ENCODE measurements at regions not wholly inside any gene's neighbourhood (a gene's known extent, or its start where the extent isn't known, plus 50 kb on each side); places are given as distances from the start of the nearest gene placed in this dataset.

DNA sequence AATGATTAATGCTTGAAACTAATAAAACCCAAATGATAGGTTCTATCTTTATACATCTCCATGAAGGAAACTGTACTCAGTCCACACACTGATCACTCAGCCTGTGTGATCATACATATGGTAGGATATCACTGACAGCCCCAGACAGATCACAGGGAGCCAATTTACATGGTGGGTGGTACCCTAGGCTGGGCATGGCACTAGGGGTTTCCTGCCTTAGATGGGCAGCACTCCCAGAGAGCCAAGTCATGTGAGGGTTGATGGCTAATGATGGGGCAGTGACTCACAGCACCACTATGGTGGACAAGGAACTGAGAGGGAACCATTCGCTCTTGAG, 89.6 kb upstream of the PTPRR start:
- DNase-seq (ENCODE audit: low read depth) = no peak

DNA sequence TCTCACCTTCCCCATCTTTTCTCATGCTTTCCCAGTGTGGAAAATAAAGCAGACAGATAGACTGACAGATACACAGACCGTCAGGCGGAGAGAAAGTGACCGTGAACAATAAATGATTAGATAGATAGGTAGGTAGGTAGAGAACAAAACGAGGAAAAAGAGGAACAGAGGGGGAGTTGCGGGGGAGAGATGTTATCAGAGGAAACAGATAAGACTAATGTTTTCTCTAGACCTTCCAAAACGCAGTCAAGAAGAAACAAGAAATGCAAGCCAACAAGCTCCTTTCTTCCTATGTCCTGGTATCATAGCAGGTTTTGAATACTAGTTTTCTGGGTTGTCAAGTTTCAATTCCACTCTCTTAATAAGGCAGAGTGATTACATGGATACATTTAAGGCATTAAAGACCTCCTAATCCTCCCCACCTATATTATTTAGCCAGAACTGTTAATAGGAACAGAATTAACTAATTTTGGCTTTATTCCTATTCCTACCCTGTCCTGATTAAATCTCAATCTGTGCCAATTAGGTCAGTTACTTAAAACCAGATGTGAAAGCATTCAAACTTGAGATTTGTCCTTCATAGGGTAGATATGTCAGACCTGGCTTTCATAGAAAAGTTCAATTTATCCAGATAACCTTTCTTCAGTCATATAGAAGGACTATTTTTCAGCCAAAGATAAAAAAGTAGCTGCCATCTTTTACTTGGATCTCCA, 89.0 kb upstream of the PTPRR start:
- DNase-seq (ENCODE audit: low read depth) = no peak

DNA sequence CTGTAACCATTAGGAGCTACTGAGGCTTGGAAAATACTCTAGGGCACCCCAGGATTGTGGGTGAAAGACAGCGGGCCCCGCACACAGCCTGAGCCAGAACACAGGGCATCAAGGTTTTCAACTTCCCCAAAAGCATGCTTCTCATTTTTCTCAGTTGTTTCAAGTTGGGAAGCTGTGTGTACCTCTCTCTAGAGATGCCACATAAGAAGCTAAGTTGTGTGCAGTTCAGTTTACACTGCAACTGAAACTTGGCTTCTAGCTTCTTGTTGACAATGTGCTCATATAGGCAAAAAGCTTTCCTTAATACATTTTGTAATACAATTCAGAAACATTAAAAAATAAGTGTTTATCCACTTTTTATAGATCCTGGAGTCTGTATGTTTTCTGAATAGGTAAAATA, 88.1 kb upstream of the PTPRR start:
- no peak for DNase-seq (ENCODE audit: low read depth)

DNA sequence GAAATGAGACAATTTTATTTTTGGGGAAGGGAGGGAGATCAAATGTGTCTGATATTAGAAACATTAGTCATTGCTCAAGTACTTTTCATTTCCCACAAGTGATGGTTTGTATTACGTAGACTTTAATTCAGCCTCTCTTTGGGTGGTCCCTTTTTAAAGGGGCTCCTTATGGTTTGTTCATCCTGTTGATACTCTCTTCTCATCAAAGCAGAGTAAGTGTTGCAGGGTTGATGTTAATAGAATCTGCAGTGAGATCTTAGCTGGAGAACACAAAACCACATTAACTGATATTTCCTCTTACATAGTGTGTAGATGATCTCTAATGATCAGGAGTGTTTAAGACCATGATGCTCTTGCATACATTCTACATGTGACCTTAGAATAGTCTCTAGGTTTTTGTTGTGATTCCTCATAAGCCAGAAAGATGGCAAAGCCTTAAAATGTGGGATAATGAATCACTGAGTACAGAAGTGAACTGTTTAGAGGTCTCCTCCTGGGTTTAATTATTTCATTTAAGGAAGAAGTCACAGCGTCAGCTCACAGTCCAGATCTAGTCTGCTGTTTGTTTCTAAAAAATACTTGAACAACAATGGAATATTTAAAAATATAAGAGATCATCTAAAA, 87.4 kb upstream of the PTPRR start:
- DNase-seq (ENCODE audit: low read depth) = no peak

DNA sequence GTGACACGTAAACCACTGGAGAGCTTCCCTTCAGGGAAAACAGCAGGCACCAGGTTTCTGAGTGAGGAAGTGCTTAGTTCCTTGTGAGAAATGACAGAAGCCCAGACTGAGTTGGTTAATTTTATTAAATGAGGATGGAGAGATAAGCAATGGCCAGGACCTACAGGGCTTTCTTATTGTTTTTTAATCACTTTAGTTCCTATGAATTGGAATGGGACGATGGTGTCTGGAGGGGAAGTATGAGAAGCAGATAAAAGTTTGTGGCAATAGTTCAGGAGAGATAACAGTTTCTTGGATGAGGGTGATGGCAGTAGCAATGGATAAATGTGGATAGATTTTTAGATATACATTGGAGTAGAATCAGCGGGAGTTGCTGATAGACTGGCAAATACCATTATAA, 86.5 kb upstream of the PTPRR start:
- DNase-seq (ENCODE audit: low read depth) = no peak

DNA sequence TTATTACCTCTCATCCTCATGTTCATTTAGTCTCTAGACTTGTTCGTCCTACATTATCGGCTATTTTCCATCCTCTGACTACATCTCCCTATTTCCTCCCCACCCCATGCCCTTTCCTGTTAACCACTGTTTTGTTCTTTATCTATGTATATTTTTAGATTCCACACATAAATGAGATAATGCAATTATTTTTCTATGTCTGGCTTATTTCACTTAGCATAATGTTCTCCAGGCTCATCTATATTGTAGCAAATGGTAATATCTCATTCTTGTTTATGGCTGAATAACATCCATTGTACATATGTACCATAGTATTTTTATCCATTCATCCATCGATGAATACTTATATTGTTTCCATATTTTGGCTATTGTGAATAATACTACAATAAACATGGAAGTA, 84.6 kb upstream of the PTPRR start:
- DNase-seq (ENCODE audit: low read depth) = no peak

DNA sequence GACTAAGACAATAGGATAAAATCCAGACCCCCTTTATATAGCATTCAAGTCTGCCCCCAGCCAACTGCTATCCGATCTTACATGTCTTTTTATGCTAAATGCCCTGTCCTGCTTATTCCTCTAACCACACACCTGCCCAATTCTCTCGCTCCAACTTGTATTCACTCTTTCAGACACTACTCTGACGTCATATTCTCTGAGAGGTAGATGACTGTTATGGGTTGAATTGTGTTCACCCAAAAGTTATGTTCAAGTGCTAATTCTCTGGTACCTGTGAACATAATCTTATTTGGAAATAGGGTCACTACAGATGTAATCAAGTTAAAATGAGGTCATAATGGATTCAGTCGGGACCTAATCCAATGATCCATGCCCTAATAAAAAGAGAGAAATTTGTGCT, 84.0 kb upstream of the PTPRR start:
- no peak for DNase-seq (ENCODE audit: low read depth)

DNA sequence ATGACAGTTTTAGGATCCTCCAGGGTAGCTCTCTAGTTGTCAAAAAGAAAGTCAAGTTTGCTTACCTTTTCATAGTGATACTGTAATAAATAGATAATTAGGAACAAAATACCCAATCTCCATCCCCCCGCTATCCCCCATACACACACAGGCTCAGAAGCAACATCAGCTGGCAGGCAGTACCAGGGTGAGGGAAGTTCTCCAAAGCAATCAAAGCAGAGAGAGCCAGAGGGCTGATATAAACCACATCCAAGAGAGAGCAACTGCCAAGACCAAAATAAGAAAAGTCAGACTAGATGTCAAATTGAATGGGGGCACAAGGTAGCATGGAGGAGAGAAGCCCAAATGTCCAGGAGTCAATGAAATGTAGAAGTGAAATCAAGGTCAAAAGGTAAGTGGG, 80.2 kb upstream of the PTPRR start:
- DNase-seq (ENCODE audit: low read depth) = no peak

DNA sequence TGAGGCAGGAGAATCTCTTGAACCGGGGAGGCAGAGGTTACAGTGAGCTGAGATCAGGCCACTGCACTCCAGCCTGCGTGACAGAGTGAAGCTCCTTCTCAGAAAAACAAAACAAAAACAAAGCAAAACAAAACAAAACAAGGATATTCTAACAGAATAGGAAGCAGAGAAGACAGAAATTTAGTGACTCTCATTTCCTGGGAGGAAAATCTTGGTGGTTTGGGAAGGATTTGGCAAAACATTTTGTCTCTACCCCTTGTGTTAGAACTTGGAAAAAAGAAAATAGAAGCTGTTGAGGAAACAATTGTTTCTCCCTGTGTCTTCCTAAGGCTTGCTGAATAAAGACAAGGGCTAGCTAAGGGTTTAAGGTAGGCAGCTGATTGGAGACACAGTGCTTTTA, 79.7 kb upstream of the PTPRR start:
- no peak for DNase-seq (ENCODE audit: low read depth)

DNA sequence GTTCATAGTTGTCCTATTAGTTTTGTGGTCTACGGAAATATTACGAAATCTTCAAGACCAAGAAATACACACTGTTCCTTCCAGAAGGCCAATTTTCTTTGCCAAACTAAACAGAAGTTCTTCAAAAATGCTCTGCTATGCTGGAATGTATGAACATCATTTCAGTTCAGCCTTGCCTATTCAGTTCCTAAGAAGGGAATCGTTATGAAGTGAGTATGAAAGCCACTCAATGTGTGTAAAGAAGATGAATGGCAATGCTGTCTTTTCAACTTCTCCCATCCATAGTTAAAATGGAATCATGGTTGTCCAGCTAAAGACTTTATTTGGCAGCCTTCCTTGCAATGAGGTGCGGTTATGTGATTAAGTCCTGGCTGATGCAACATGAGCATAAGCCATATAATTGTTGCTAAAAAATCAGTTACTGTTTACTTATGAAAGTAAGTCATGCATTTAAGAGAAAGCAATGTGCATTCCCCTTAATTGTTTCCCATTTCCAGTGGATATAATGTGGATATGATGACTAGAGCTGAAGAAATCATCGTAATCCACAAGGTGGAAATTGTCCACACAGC, 73.8 kb upstream of the PTPRR start:
- no peak for DNase-seq (ENCODE audit: low read depth)

DNA sequence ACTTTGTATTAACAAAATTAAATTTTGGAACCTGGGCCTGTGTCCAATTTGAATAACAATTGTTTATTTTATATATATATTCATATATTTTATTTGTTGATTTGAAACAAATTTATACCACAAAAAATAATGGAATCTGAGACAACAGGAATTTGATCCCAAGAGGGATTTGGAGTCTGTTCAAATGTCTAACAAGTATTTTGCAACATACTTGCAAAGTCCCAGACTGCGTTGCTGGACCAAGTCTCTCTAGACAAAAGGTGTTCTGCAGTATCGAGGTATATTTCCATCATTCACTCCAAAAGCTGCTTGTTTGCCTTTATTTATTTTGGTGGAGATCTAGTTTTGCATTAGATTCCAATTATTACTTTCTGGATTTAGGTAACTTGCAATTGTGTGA, 68.7 kb upstream of the PTPRR start:
- no peak for DNase-seq (ENCODE audit: low read depth)

DNA sequence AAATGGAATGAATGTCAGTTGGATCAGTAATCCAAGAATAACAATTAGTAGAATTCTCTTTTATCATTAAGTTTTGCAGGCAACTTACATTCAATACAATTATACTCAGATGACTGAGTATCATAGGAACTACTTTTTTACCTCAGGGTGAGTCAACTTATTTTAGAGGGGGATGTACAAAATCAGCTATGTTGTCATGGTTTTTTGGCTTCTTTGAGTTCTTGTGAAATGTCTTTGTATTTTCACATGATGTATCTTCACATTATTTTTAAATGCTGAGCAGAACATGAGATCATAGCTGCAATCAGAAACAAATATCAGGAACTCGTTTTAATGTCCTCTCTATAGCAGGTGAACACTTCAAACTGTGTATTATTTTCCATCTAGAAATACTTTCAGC, 65.3 kb upstream of the PTPRR start:
- DNase-seq (ENCODE audit: low read depth) = no peak

DNA sequence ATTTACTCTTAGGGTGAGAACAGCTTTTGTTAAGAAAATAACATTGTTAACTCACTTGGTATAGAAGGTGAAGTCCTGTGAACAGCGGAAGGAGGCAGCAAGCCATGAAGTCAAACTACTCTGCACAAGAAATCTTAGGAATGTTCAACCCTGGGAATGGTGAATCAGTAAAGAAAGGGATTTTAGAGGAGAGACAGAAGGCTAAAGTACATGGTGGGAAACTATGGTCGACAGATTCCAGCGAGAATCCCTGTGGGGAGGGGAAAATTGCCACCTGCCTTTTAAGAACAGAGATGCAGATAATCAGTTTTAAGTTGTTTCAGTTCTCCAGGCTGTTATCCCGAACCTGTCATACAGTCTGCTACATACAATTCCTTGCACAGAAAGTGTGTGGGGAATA, 63.2 kb upstream of the PTPRR start:
- no peak for DNase-seq (ENCODE audit: low read depth)

DNA sequence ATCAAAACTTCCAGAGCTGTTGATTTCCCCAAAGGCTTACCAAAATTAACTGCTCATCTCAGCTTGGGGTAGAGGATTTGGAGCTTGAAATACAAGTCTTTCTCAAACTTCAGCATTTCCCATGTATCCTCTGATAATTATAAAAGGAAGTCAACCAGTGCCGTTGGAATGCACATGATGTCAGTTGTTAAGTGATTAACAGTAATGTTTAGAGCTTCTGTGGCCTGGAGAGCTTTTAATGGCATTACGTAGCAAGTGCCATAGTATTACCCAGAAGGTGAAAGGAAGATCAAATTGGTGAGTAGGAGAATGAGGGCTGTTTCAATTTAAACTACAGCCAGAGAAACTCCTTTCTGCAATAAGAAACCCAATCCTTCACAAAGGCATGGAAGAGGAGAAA, 62.5 kb upstream of the PTPRR start:
- no peak for DNase-seq (ENCODE audit: low read depth)

DNA sequence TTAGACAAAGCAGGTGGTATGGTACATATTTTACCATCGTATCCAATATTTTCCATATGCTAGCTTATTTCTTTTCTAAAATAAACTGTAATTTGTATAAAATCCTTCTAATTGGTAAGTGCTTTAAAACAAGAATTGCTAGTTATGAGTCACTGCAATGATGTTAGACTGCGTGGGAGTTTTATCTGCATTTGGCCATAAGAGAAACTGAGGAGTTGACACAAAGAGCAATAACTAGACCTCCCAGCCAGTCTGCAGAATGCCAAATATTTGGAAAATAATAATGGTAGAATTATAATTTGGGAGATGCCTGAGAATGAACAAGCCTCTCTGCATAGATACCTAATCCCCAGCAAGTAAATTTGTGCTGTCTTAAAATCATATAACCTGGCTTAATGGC, 61.7 kb upstream of the PTPRR start:
- no peak for DNase-seq (ENCODE audit: low read depth)

DNA sequence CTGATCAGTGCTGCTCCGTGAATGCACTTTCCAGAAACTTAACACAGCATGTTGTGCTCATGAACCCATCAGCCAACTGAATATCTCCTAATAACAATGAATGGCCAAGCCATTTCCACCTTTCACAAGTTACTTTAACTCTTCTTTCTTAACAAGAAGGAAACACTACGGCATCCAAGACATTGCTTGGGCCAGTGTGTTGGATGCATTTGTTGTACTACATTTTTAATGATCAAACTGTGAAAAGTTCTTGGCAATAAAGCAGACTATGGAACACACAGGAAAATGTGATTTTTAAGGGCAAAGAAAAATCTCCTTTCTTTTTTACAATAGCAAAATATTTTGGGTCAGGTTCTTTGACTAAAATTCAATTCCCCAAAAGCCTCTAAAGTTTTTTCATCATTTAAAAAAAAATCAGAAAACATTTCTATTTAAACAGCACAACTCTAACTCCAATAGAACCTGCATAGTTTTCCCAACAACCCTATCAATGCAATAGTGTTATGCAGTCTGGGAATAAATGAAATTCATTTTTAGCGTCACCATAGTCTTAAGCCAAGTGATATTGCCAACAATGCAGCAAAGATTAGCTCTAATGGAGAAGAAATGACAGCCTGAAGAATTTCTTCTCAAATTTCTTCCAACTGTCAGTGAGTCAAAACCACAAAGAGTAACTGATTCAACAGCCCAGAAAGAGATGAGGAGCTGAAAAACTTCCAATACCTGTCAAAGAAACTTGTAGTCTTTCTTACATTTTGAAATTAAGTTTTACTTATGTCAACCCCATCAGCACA, 50.7 kb upstream of the PTPRR start:
- no peak for DNase-seq (ENCODE audit: low read depth)

Data from HS-5 (cell line).